NCI-H526 (cell line): ENCODE measurements at regions not wholly inside any gene's neighbourhood (a gene's known extent, or its start where the extent isn't known, plus 50 kb on each side); places are given as distances from the start of the nearest gene placed in this dataset.
"Not testable (repeated sequence)": the region's sequence is repeated elsewhere in the genome, so short reads cannot be mapped to it uniquely, and the experiment has no call there.

Experiments
- DNase-seq, 2 experiments: peaks; one replicate each; lab custom pipeline; 2025; lab: John Stamatoyannopoulos, UW

- no peak for DNase-seq
Measured at GRCh38 chr5:41995193-41995592, 70.1 kb downstream of the FBXO4 start.

- no peak for DNase-seq
Measured at GRCh38 chr5:42001673-42002072, 76.6 kb downstream of the FBXO4 start.

GRCh38 chr5:42003852-42004251 is 78.8 kb downstream of the FBXO4 start:
- DNase-seq = not testable (repeated sequence)

- peak in 1 of 2 experiments; percentile 48 for DNase-seq
Measured at GRCh38 chr5:42005561-42006153, 80.6 kb downstream of the FBXO4 start.

- no peak for DNase-seq
Measured at GRCh38 chr5:42013561-42013960, 88.5 kb downstream of the FBXO4 start.

- no peak for DNase-seq
Measured at GRCh38 chr5:42015254-42015653, 90.2 kb downstream of the FBXO4 start.

- DNase-seq = no peak
Measured at GRCh38 chr5:42015681-42016080, 90.6 kb downstream of the FBXO4 start.

GRCh38 chr5:42020788-42021530 is 95.9 kb downstream of the FBXO4 start:
- no peak for DNase-seq

GRCh38 chr5:42021923-42022322 is 96.8 kb downstream of the FBXO4 start:
- DNase-seq = no peak

- DNase-seq = no peak
Measured at GRCh38 chr5:42022383-42022972, 97.4 kb downstream of the FBXO4 start.

- no peak for DNase-seq
Measured at GRCh38 chr5:42026446-42026845, 101.4 kb downstream of the FBXO4 start.

- no peak for DNase-seq
Measured at GRCh38 chr5:42032137-42032536, 107.1 kb downstream of the FBXO4 start.

GRCh38 chr5:42035526-42035925 is 110.4 kb downstream of the FBXO4 start:
- DNase-seq = no peak

GRCh38 chr5:42036379-42036778 is 111.3 kb downstream of the FBXO4 start:
- no peak for DNase-seq

GRCh38 chr5:42037379-42037932 is 112.4 kb downstream of the FBXO4 start:
- no peak for DNase-seq

GRCh38 chr5:42043400-42043799 is 118.3 kb downstream of the FBXO4 start:
- no peak for DNase-seq

GRCh38 chr5:42057254-42057690 is 132.2 kb downstream of the FBXO4 start:
- peak; percentile 47 to 76 for DNase-seq

- DNase-seq = no peak
Measured at GRCh38 chr5:42059291-42059690, 134.2 kb downstream of the FBXO4 start.

GRCh38 chr5:42059778-42060464 is 134.8 kb downstream of the FBXO4 start:
- DNase-seq = no peak

GRCh38 chr5:42061121-42061520 is 136.0 kb downstream of the FBXO4 start:
- no peak for DNase-seq

- no peak for DNase-seq
Measured at GRCh38 chr5:42064821-42065220, 139.7 kb downstream of the FBXO4 start.

GRCh38 chr5:42066131-42066530 is 141.1 kb downstream of the FBXO4 start:
- no peak for DNase-seq
